Adipocyte (in vitro differentiated cells): ENCODE measurements at regions not wholly inside any gene's neighbourhood (a gene's known extent, or its start where the extent isn't known, plus 50 kb on each side); places are given as distances from the start of the nearest gene placed in this dataset.

ENCODE experiments used
- DNase-seq: peaks from one replicate; pipeline ENCODE4 v3.0.0-alpha.2; 2015; ENCODE audit warnings: low read depth
- H3K27me3 ChIP-seq: replicated peaks from 2 replicates; pipeline ENCODE4 v1.7.0; 2013; ENCODE audit warnings: mild to moderate bottlenecking, low read length, moderate library complexity; ENCODE audit not compliant: control insufficient read depth, insufficient read depth
- H3K36me3 ChIP-seq: 2 replicates; pipeline ENCODE4 v1.7.0; 2013; ENCODE audit warnings: low read length, mild to moderate bottlenecking, moderate library complexity; ENCODE audit not compliant: control insufficient read depth, insufficient read depth, severe bottlenecking
- H3K4me1 ChIP-seq: 2 replicates; pipeline ENCODE4 v1.7.0; 2013; ENCODE audit warnings: mild to moderate bottlenecking, low read length, moderate library complexity; ENCODE audit not compliant: control insufficient read depth, insufficient read depth
- H3K4me3 ChIP-seq: 2 replicates; pipeline ENCODE4 v1.7.0; 2013; ENCODE audit warnings: mild to moderate bottlenecking, low read length, moderate library complexity
- H3K9ac ChIP-seq: 2 replicates; pipeline ENCODE4 v1.7.0; 2013; ENCODE audit warnings: mild to moderate bottlenecking, low read length, moderate library complexity
- H3K9me3 ChIP-seq: 2 replicates; pipeline ENCODE4 v1.7.0; 2013; ENCODE audit warnings: mild to moderate bottlenecking, low read length, moderate library complexity; ENCODE audit not compliant: control insufficient read depth

GRCh38 chr6:104357928-104358327, 501.8 kb downstream of the HACE1 start:
- Histone ChIP-seq H3K9me3 (no peaks in the 10 kb centered on the region), H3K36me3 (no peaks in the 10 kb centered on the region), H3K4me3 (no peak overlapping the region), H3K27me3 (no peaks in the 10 kb centered on the region), H3K9ac (no peak overlapping the region), H3K4me1 (no peaks in the 10 kb centered on the region)
- DNase-seq: no peak

GRCh38 chr6:104356197-104356596, 503.5 kb downstream of the HACE1 start:
- no peak for DNase-seq
- no peaks in the 10 kb centered on the region for H3K27me3 ChIP-seq
- no peaks in the 10 kb centered on the region for H3K9me3 ChIP-seq
- H3K4me3 ChIP-seq: no peak overlapping the region
- H3K36me3 ChIP-seq: no peaks in the 10 kb centered on the region
- H3K9ac ChIP-seq: no peak overlapping the region
- peaks cover 2% of the 10 kb centered on the region for H3K4me1 ChIP-seq

DNA sequence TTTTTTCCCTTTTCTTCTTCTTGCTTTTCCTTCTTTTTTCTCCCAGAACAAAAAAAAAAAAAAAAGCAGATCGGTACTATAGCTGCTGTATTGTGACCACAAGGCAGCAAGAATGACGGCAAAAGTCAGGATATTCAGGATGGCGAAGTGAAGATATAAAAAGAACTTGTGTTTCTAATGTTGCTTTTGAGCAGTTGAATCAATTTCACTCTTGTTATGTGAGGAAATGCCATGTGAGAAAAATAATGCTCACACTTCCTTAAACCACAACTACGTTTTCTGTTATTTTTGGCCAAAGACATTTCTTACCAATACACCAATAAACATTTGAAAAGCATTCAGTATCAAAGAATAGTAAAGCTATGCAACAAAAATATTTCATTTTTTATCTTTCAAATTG, 510.5 kb downstream of the HACE1 start:
- H3K4me1 ChIP-seq: peaks cover 14% of the 10 kb centered on the region
- no peak overlapping the region for H3K9ac ChIP-seq
- H3K27me3 ChIP-seq: no peaks in the 10 kb centered on the region
- DNase-seq: no peak
- H3K4me3 ChIP-seq: no peak overlapping the region
- H3K9me3 ChIP-seq: peaks cover 8% of the 10 kb centered on the region
- no peaks in the 10 kb centered on the region for H3K36me3 ChIP-seq

DNA sequence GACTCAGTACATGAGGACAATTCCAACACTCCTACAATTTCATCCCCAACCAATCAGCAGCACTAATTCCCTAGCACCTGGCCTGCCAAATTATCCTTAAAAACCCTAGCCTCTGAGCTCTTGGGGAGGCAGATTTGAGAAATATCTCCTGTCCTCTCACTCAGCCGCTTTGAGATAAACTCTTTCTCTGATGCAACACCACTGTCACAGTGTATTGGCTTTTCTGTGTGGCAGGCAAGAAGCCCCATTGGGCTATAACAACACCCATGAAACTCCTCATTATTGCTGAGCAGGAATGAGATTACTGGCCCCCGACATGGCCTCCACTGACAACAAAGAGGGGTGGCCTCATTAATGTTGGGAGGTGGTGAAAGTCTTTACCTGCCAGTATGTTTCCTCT, 515.5 kb downstream of the HACE1 start:
- no peak overlapping the region for H3K4me3 ChIP-seq
- peaks cover 22% of the 10 kb centered on the region for H3K4me1 ChIP-seq
- no peak overlapping the region for H3K9ac ChIP-seq
- no peaks in the 10 kb centered on the region for H3K27me3 ChIP-seq
- no peak for DNase-seq
- H3K36me3 ChIP-seq: no peaks in the 10 kb centered on the region
- peaks cover 16% of the 10 kb centered on the region for H3K9me3 ChIP-seq

- Histone ChIP-seq H3K4me3 (no peak overlapping the region), H3K27me3 (no peaks in the 10 kb centered on the region), H3K36me3 (no peaks in the 10 kb centered on the region), H3K9ac (no peak overlapping the region), H3K9me3 (no peaks in the 10 kb centered on the region), H3K4me1 (no peaks in the 10 kb centered on the region)
- no peak for DNase-seq
Measured at GRCh38 chr6:104332364-104332763, 527.4 kb downstream of the HACE1 start.

- Histone ChIP-seq H3K27me3 (no peaks in the 10 kb centered on the region), H3K9ac (peak overlapping the region; percentile 77), H3K4me3 (peak overlapping the region; percentile 67), H3K36me3 (no peaks in the 10 kb centered on the region), H3K9me3 (no peaks in the 10 kb centered on the region), H3K4me1 (peaks cover 31% of the 10 kb centered on the region)
- DNase-seq: peak; percentile 51
Measured at GRCh38 chr6:104326173-104327001, 533.3 kb downstream of the HACE1 start.

- peak; percentile 54 for DNase-seq
- peaks cover 31% of the 10 kb centered on the region for H3K4me1 ChIP-seq
- H3K4me3 ChIP-seq: peak overlapping the region; percentile 67
- H3K9ac ChIP-seq: peak overlapping the region; percentile 77
- H3K36me3 ChIP-seq: no peaks in the 10 kb centered on the region
- H3K27me3 ChIP-seq: no peaks in the 10 kb centered on the region
- H3K9me3 ChIP-seq: no peaks in the 10 kb centered on the region
Measured at GRCh38 chr6:104325341-104326172, 534.2 kb downstream of the HACE1 start.

- no peak for DNase-seq
- Histone ChIP-seq H3K4me3 (no peak overlapping the region), H3K4me1 (peaks cover 31% of the 10 kb centered on the region), H3K27me3 (no peaks in the 10 kb centered on the region), H3K36me3 (no peaks in the 10 kb centered on the region), H3K9me3 (no peaks in the 10 kb centered on the region), H3K9ac (no peak overlapping the region)
Measured at GRCh38 chr6:104324301-104324700, 535.4 kb downstream of the HACE1 start.

DNA sequence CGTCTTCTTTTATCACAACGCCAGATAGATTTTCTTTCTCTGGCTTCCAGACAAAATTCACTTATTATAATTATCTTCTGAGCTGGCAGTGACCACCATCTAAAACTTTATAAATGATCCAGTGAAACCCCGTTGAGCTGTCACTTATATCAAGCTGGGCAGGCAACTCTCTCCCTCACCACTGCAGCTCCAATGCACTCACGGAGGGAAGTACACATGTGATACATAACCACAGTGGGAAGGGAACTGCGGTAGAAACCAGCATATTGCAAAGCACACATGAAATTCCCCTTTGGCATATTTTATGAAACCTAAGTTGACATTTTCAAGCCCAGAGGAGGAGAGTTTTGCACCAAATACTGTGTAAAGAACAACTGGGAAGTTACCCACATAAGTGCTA, 536.9 kb downstream of the HACE1 start:
- Histone ChIP-seq H3K4me3 (no peak overlapping the region), H3K36me3 (no peaks in the 10 kb centered on the region), H3K9me3 (no peaks in the 10 kb centered on the region), H3K4me1 (peaks cover 31% of the 10 kb centered on the region), H3K9ac (no peak overlapping the region), H3K27me3 (no peaks in the 10 kb centered on the region)
- no peak for DNase-seq

DNA sequence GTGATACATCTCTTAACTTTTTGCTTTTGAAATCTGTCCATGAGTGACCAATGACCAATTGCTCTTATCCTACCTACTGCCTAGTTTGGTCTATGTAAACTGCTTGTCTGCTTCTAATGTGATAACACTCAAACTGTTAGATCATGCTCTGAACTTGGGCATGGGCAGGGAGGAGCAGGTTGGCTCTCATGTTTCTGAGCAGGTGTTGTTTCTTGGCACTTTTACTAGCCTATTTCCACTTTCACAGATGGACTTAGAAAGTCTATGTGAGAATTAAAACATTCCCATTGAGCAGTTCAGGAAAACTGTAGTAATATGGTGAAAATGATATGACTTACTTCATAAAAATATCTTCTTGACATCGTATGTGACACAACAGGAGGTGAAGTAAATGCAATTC, 538.4 kb downstream of the HACE1 start:
- H3K9ac ChIP-seq: no peak overlapping the region
- DNase-seq: no peak
- H3K9me3 ChIP-seq: no peaks in the 10 kb centered on the region
- H3K36me3 ChIP-seq: no peaks in the 10 kb centered on the region
- H3K4me1 ChIP-seq: peaks cover 24% of the 10 kb centered on the region
- H3K4me3 ChIP-seq: no peak overlapping the region
- no peaks in the 10 kb centered on the region for H3K27me3 ChIP-seq

DNA sequence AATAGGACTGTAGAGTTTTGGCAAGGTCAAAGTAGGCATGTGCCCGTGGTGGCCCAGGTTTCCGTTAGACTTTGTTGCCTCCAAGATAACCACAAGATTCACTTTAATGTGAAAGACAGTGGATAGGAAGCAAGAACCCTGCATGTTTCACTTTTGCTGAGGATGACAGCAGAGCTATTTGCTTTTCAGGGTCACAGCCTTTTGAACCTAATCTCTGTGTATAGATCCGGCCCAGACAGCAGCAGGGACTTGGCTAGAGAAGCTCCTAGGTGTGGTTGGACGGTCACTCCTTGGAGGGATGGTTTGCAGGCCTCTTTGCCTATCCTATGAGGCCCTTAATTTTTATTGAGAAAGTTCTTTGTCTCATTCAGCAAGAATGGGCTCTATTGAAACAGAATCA, 538.8 kb downstream of the HACE1 start:
- no peak for DNase-seq
- H3K4me1 ChIP-seq: peaks cover 21% of the 10 kb centered on the region
- no peaks in the 10 kb centered on the region for H3K9me3 ChIP-seq
- no peak overlapping the region for H3K4me3 ChIP-seq
- H3K9ac ChIP-seq: no peak overlapping the region
- H3K36me3 ChIP-seq: no peaks in the 10 kb centered on the region
- no peaks in the 10 kb centered on the region for H3K27me3 ChIP-seq
